ENCODE measurements at regions not wholly inside any gene's neighbourhood (a gene's known extent, or its start where the extent isn't known, plus 50 kb on each side); places are given as distances from the start of the nearest gene placed in this dataset.

DNA sequence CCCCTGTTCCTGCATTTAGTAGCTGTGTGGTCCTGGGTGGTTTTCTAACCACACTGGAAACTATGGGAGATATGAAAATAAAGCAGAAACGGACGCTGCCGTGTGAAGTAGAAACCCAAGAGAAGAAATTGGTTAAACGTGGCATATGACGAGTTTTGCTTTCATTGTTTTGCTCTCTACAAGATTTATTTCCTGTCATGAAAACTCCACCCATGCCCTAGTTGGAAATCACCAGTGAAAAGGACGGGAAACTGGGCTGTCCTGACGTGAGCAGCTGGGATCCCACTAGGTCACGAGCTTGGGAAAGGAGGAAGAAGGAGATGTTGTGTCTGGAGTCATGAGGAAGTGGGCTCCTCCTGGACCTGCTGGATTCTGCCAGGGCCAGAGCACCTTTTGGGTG, 120.8 kb upstream of the GADD45A start:
- TF ChIP-seq YY1 (IDR thresholded peaks at IDR 0.05; ENCODE audit: insufficient read depth, insufficient read length) (no peak), ZNF274 (IDR thresholded peaks at IDR 0.05; ENCODE audit: low read depth, low read length) (no peak), SUZ12 (IDR thresholded peaks at IDR 0.05; ENCODE audit: extremely low read depth, insufficient read depth, insufficient read length) (no peak)

Measured in NT2/D1 (cell line).